HepG2 (cell line): ENCODE measurements at regions not wholly inside any gene's neighbourhood (a gene's known extent, or its start where the extent isn't known, plus 50 kb on each side); places are given as distances from the start of the nearest gene placed in this dataset.

Source experiments
- ATAC-seq: fragments of 200-7000 bp; cut with Tn5 transposase; 3 replicates; pipeline ENCODE4 v1.9.1; 2020; ENCODE audit warnings: mild to moderate bottlenecking, moderate library complexity
- BruUV-seq: library from RNA; stranded (reverse); fragments of 400-500 nt; replicated peaks from 2 replicates; lab custom pipeline; 2021; lab: Mats Ljungman, UMichigan
- CTCF ChIA-PET: fragments of 300-600 bp; formaldehyde crosslinking; extraction: SDS; loops from one replicate; lab custom pipeline; 2021; ENCODE audit warnings: low total read pairs, inconsistent platforms, low intra/inter-chr PET ratio; lab: Yijun Ruan, JAX
- POLR2A ChIA-PET: fragments of 350-600 bp; sonication (Branson Sonifier 250); formaldehyde crosslinking; loops from one replicate; lab custom pipeline; 2020; ENCODE audit warnings: antibody characterized with exemption, inconsistent platforms; lab: Yijun Ruan, JAX
- DNase-seq: peaks from one replicate; pipeline ENCODE4 v3.0.0-alpha.2; 2015; ENCODE audit warnings: low spot score
- FAIRE-seq: peaks from 3 replicates; lab custom pipeline; 2011; peaks lifted over from hg19 to GRCh38; lab: Jason Lieb, UNC
- H2AFZ ChIP-seq: one replicate; pipeline ENCODE4 v1.6.1; 2011; ENCODE audit warnings: low read length, inconsistent platforms
- H3K27ac ChIP-seq: fragments of 300-600 bp; 3 replicates; pipeline ENCODE4 v1.8.0; 2011; ENCODE audit warnings: mixed run types, mild to moderate bottlenecking, mixed read lengths, low read length, inconsistent platforms; ENCODE audit not compliant: insufficient read depth; ENCODE audit errors: extremely low read length
- H3K27me3 ChIP-seq, 2 experiments: fragments of 200-600 bp in 1 of 2; 2 replicates in 1 of 2; 3 replicates in 1 of 2; pipeline versions ENCODE4 v1.6.0 to v1.8.0; 2011; ENCODE audit warnings: low read length in 2 of 2, mild to moderate bottlenecking in 2 of 2, moderate library complexity in 2 of 2, inconsistent platforms in 1 of 2; ENCODE audit not compliant: insufficient read depth in 2 of 2, control insufficient read depth in 1 of 2
- H3K36me3 ChIP-seq, 2 experiments: fragments of 200-600 bp in 1 of 2; replicated peaks in 1 of 2; 2 replicates in 1 of 2; 3 replicates in 1 of 2; pipeline versions ENCODE4 v1.5.1 to v1.8.0; 2011; ENCODE audit warnings: low read length in 2 of 2, inconsistent platforms in 1 of 2; ENCODE audit not compliant: insufficient read depth in 2 of 2, control insufficient read depth in 1 of 2
- H3K4me1 ChIP-seq: 2 replicates; pipeline ENCODE4 v1.5.1; 2012; ENCODE audit warnings: low read length, inconsistent platforms; ENCODE audit not compliant: insufficient read depth
- H3K4me2 ChIP-seq: 2 replicates; pipeline ENCODE4 v1.6.0; 2011; ENCODE audit warnings: low read depth, low read length, inconsistent platforms
- H3K4me3 ChIP-seq, 3 experiments: fragments of 200-600 bp in 1 of 3; sonication (generic), shearing (Covaris generic) in 1 of 3; replicated peaks in 1 of 3; 2 replicates each; pipeline ENCODE4 v1.5.1; 2011 to 2016; ENCODE audit warnings: low read length in 3 of 3, inconsistent platforms in 2 of 3, low read depth in 2 of 3, mild to moderate bottlenecking in 2 of 3, control low read depth in 1 of 3, mixed read lengths in 1 of 3; ENCODE audit not compliant: insufficient read depth in 1 of 3
- H3K79me2 ChIP-seq: one replicate; pipeline ENCODE4 v1.6.1; 2011; ENCODE audit warnings: low read length, inconsistent platforms; ENCODE audit not compliant: insufficient read depth
- H3K9ac ChIP-seq: 2 replicates; pipeline ENCODE4 v1.6.0; 2011; ENCODE audit warnings: mild to moderate bottlenecking, low read depth, low read length, inconsistent platforms; ENCODE audit not compliant: insufficient read depth
- H3K9me3 ChIP-seq: 2 replicates; pipeline ENCODE4 v1.5.1; 2012; ENCODE audit warnings: mild to moderate bottlenecking, low read length
- H4K20me1 ChIP-seq: 2 replicates; pipeline ENCODE4 v1.6.0; 2011; ENCODE audit warnings: inconsistent platforms, mild to moderate bottlenecking, low read length, moderate library complexity; ENCODE audit not compliant: insufficient read depth
- EEA1 ChIP-seq: sonication (generic); formaldehyde crosslinking; IDR thresholded peaks from 2 replicates; pipeline ENCODE4 v1.5.1; 2020; ENCODE audit warnings: mild to moderate bottlenecking, missing genetic modification reagents, borderline replicate concordance
- KLF6 ChIP-seq: IDR thresholded peaks from 2 replicates; pipeline ENCODE4 v1.8.0; 2016; ENCODE audit warnings: missing biosample characterization, missing genetic modification reagents
- PHF21A ChIP-seq: sonication (generic); formaldehyde crosslinking; IDR thresholded peaks from 2 replicates; pipeline ENCODE4 v1.5.0; 2020; ENCODE audit warnings: mild to moderate bottlenecking, missing genetic modification reagents
- PREB ChIP-seq: sonication (generic); formaldehyde crosslinking; IDR thresholded peaks from 2 replicates; pipeline ENCODE4 v1.4.0; 2020; ENCODE audit warnings: missing genetic modification reagents
- RXRA ChIP-seq: sonication (generic); formaldehyde crosslinking; IDR thresholded peaks from 2 replicates; pipeline ENCODE4 v1.5.1; 2020; ENCODE audit warnings: missing genetic modification reagents
- SP1 ChIP-seq, 2 experiments: fragments of 450-650 bp in 1 of 2; sonication (generic) in 1 of 2; formaldehyde crosslinking in 1 of 2; IDR thresholded peaks; 2 replicates each; pipeline versions ENCODE4 v1.4.0 to v1.6.1; 2016 to 2020; ENCODE audit warnings: missing genetic modification reagents in 1 of 2
- TFDP2 ChIP-seq: sonication (generic); formaldehyde crosslinking; IDR thresholded peaks from 2 replicates; pipeline ENCODE4 v1.4.0; 2020; ENCODE audit warnings: missing genetic modification reagents
- XBP1 ChIP-seq: sonication (generic); formaldehyde crosslinking; IDR thresholded peaks from 2 replicates; pipeline ENCODE4 v1.5.0; 2020; ENCODE audit warnings: missing genetic modification reagents
- ZNF143 ChIP-seq: sonication (generic); formaldehyde crosslinking; IDR thresholded peaks from 2 replicates; pipeline ENCODE4 v1.4.0; 2020; ENCODE audit warnings: missing genetic modification reagents
- ZNF256 ChIP-seq: sonication (generic); formaldehyde crosslinking; conservative IDR thresholded peaks from 2 replicates; pipeline ENCODE4 v1.4.0; 2020; ENCODE audit warnings: missing genetic modification reagents
- ZNF7 ChIP-seq: IDR thresholded peaks from 2 replicates; pipeline ENCODE4 v1.6.1; 2016; ENCODE audit warnings: missing biosample characterization, missing genetic modification reagents
- ZNF883 ChIP-seq: sonication (generic); formaldehyde crosslinking; IDR thresholded peaks from 2 replicates; pipeline ENCODE4 v1.5.1; 2020; ENCODE audit warnings: mild to moderate bottlenecking, missing genetic modification reagents; ENCODE audit errors: not compliant biosample characterization
- ZSCAN29 ChIP-seq: sonication (generic); formaldehyde crosslinking; conservative IDR thresholded peaks from 2 replicates; pipeline ENCODE4 v1.4.0; 2020; ENCODE audit warnings: mild to moderate bottlenecking, missing genetic modification reagents
- WGBS: methylation state at CpG from one replicate; pipeline ENCODE4 v1.1.6; 2017; ENCODE audit warnings: low lambda C conversion rate; 5-methylcytosine and 5-hydroxymethylcytosine counted together
- in situ Hi-C: cut with HindIII; loops from 2 replicates; pipeline ENCODE4 v1.10.0; 2017; ENCODE audit warnings: low pct_unique_long_range_greater_than_20kb; ENCODE audit not compliant: extremely low pct_ligation_motif_present
- intact Hi-C: fragments of 100-400 bp; cut with micrococcal nuclease; formaldehyde crosslinking; loops from one replicate; pipeline ENCODE4 v1.10.0; 2022; ENCODE audit not compliant: unreplicated experiment
- TF ChIP-seq, protein P1 (sequence below), 2 experiments: sonication (generic) in 1 of 2; formaldehyde crosslinking in 1 of 2; IDR thresholded peaks; 2 replicates each; pipeline versions ENCODE4 v1.6.1 to v1.9.0; 2014 to 2022; ENCODE audit warnings: antibody characterized with exemption in 1 of 2, borderline replicate concordance in 1 of 2, inconsistent platforms in 1 of 2, low read depth in 1 of 2, missing genetic modification reagents in 1 of 2
- TF ChIP-seq, protein P2 (sequence below): sonication (generic); formaldehyde crosslinking; IDR thresholded peaks from 2 replicates; pipeline ENCODE4 v1.8.1; 2023; ENCODE audit warnings: missing genetic modification reagents, inconsistent platforms, borderline replicate concordance

DNA sequence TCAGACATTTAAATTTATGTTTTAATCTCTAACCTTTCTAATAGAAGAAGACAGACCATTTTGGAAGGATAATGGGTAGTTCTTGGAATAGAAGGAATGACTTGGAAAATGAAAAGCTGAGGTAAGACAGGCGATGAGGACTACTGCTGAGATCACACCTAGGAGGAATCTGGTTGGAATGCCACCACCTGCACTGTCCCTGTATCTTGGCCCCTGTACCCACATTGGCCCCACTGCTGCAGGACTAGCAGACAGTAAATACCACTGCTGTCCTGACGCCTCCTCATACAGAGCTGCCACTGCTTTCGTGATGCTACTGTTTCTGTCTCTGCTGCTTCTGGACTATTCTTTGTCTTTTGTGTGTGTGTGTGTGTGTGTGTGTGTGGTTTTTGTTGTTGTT lies 359.8 kb downstream of the TMEM232 start:
- no peak overlapping the region for H3K9ac ChIP-seq
- no peak for TF ChIP-seq ZSCAN29 (CRISPR knock-in tag)
- TF ChIP-seq KLF6: no peak
- TF ChIP-seq ZNF7 (CRISPR knock-in tag): no peak
- no peak for TF ChIP-seq TFDP2 (CRISPR knock-in tag)
- no peak for TF ChIP-seq PREB (CRISPR knock-in tag)
- TF ChIP-seq ZNF143 (CRISPR knock-in tag): no peak
- TF ChIP-seq RXRA (CRISPR knock-in tag): no peak
- TF ChIP-seq SP1 (IDR thresholded peaks at IDR 0.05): no peak
- TF ChIP-seq SP1 (CRISPR knock-in tag; IDR thresholded peaks at IDR 0.05): no peak
- no peak for TF ChIP-seq ZNF883 (CRISPR knock-in tag)
- TF ChIP-seq ZNF256 (CRISPR knock-in tag): no peak
- TF ChIP-seq, protein P1, sequence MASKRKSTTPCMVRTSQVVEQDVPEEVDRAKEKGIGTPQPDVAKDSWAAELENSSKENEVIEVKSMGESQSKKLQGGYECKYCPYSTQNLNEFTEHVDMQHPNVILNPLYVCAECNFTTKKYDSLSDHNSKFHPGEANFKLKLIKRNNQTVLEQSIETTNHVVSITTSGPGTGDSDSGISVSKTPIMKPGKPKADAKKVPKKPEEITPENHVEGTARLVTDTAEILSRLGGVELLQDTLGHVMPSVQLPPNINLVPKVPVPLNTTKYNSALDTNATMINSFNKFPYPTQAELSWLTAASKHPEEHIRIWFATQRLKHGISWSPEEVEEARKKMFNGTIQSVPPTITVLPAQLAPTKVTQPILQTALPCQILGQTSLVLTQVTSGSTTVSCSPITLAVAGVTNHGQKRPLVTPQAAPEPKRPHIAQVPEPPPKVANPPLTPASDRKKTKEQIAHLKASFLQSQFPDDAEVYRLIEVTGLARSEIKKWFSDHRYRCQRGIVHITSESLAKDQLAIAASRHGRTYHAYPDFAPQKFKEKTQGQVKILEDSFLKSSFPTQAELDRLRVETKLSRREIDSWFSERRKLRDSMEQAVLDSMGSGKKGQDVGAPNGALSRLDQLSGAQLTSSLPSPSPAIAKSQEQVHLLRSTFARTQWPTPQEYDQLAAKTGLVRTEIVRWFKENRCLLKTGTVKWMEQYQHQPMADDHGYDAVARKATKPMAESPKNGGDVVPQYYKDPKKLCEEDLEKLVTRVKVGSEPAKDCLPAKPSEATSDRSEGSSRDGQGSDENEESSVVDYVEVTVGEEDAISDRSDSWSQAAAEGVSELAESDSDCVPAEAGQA (IDR thresholded peaks at IDR 0.05; ENCODE audit: low read depth): no peak
- TF ChIP-seq, protein P1 (CRISPR knock-in tag; IDR thresholded peaks at IDR 0.05; ENCODE audit: borderline replicate concordance): no peak
- TF ChIP-seq, protein P2, sequence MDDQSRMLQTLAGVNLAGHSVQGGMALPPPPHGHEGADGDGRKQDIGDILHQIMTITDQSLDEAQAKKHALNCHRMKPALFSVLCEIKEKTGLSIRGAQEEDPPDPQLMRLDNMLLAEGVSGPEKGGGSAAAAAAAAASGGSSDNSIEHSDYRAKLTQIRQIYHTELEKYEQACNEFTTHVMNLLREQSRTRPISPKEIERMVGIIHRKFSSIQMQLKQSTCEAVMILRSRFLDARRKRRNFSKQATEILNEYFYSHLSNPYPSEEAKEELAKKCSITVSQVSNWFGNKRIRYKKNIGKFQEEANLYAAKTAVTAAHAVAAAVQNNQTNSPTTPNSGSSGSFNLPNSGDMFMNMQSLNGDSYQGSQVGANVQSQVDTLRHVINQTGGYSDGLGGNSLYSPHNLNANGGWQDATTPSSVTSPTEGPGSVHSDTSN: no peak
- no peak for TF ChIP-seq XBP1 (CRISPR knock-in tag)
- TF ChIP-seq EEA1: no peak
- TF ChIP-seq PHF21A (CRISPR knock-in tag): no peak
- H3K4me3 ChIP-seq: no peak overlapping the region
- FAIRE-seq (no peak), DNase-seq (no peak), ATAC-seq (no peak)
- ChIA-PET POLR2A (no interaction called here), CTCF (no interaction called here)
- H3K27me3 ChIP-seq: no peaks in the 10 kb centered on the region; a peak in 2 of 5 replicates
- no peak overlapping the region for H3K27ac ChIP-seq
- intact Hi-C loops: no loop called here
- no peaks in the 10 kb centered on the region for H3K36me3 ChIP-seq
- BruUV-seq: no TSS peak
- no peaks in the 10 kb centered on the region for H4K20me1 ChIP-seq
- no peaks in the 10 kb centered on the region for H3K9me3 ChIP-seq
- WGBS: 57% methylated on average over 3 of the region's 3 CpGs
- in situ Hi-C loops: no loop called here
- no peak overlapping the region for H2AFZ ChIP-seq
- no peaks in the 10 kb centered on the region for H3K79me2 ChIP-seq
- H3K4me2 ChIP-seq: no peak overlapping the region
- peaks cover 4% of the 10 kb centered on the region; the same call in 1 of the 2 replicates for H3K4me1 ChIP-seq
